ENCODE measurements at regions not wholly inside any gene's neighbourhood (a gene's known extent, or its start where the extent isn't known, plus 50 kb on each side); places are given as distances from the start of the nearest gene placed in this dataset.
A peak's percentile ranks its signal among the peaks of the same experiment; 100 is the strongest.

DNA sequence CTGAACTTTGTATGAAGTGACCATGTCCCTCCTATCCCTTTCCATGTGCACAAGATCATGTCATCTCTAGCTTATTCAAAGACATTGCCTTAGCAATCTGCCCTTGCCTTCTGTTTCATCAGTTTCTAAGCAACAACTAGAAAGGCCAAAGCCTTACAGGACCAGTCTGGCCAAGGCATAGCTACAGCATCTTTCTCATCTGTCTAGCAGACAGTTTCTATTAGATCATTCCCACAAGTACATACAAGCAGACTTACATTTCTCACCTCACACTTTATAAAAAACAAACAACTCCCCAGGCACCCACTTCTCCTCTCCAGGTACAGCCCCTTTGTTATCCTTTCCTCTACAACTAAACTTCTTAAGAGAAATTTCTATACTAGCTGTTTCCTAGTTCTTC lies 188.7 kb upstream of the AADAT start:
- TF ChIP-seq, protein P1, sequence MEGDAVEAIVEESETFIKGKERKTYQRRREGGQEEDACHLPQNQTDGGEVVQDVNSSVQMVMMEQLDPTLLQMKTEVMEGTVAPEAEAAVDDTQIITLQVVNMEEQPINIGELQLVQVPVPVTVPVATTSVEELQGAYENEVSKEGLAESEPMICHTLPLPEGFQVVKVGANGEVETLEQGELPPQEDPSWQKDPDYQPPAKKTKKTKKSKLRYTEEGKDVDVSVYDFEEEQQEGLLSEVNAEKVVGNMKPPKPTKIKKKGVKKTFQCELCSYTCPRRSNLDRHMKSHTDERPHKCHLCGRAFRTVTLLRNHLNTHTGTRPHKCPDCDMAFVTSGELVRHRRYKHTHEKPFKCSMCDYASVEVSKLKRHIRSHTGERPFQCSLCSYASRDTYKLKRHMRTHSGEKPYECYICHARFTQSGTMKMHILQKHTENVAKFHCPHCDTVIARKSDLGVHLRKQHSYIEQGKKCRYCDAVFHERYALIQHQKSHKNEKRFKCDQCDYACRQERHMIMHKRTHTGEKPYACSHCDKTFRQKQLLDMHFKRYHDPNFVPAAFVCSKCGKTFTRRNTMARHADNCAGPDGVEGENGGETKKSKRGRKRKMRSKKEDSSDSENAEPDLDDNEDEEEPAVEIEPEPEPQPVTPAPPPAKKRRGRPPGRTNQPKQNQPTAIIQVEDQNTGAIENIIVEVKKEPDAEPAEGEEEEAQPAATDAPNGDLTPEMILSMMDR (conservative IDR thresholded peaks at IDR 0.05; ENCODE audit: low read depth, low read length) = no peak
- DNase-seq (ENCODE audit: low read depth) = no peak

DNA sequence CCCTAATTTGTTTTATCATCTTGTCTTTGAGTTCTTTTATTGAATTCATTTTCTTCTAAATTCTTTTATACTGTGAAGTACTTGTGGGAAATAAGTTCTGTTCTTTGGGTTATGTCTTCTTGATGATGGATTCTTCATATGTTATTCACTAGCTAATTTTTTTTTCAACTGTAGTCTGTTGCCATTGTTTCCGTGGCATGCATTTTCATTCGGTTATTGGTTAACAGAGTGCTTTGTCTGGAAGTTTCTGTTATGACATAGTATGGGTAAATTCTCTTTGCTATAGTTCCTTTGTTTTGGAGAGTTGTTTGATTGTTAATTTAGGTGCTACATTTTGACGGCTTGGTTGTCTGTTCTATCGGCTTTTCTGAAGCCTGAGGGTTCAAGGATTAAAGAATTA lies 184.9 kb upstream of the AADAT start:
- no peak overlapping the region for H3K4me3 ChIP-seq (ENCODE audit: low read depth, low read length)
- TF ChIP-seq, protein P1 (conservative IDR thresholded peaks at IDR 0.05; ENCODE audit: low read depth, low read length) = no peak
- DNase-seq (ENCODE audit: low read depth) = no peak

More for the DNA sequence above, 188.7 kb upstream of the AADAT start:
- no peak overlapping the region for H3K4me3 ChIP-seq (ENCODE audit: low read depth, low read length)

DNA sequence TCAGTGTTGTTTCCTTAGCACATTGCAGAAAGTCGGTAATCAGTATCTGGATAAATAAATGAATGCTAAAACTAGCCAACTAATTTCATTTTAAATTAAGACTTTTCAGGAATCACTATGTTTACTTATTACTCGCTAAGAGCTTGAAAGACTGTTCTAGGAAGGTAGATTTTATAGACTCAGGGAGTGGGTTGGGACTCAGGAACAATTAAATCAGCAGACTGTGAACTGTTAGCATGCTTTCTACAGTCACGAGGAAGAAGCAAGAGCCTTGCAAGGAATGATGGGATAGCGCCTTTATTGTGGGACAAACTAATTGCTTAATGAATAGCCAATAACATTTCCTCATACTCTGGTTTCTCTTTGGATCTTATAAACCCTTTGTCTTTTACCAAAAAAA lies 183.2 kb upstream of the AADAT start:
- TF ChIP-seq, protein P1 (conservative IDR thresholded peaks at IDR 0.05; ENCODE audit: low read depth, low read length) = no peak
- DNase-seq (ENCODE audit: low read depth) = no peak
- no peak overlapping the region for H3K4me3 ChIP-seq (ENCODE audit: low read depth, low read length)

DNA sequence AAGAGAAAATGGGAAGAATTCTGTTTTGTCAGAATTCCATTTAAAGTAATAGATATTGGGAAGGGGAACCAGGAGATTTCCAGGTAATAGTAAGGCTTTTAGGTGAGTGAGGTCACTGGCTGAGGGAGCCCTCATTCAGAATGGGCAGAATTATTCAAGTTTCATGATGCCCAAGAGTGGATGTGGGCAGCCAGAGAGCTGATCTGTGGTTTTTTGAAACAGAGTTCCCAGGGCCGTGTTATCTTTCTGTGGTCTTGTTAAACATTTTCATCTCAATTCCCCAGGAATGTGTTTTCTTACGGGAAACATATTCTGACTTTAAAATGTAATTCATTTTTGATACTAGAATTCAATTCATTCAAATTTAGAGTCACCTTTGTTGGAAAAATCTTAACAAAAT lies 182.0 kb upstream of the AADAT start:
- peak; percentile 11 for DNase-seq (ENCODE audit: low read depth)
- TF ChIP-seq, protein P1 (conservative IDR thresholded peaks at IDR 0.05; ENCODE audit: low read depth, low read length) = no peak
- no peak overlapping the region for H3K4me3 ChIP-seq (ENCODE audit: low read depth, low read length)

DNA sequence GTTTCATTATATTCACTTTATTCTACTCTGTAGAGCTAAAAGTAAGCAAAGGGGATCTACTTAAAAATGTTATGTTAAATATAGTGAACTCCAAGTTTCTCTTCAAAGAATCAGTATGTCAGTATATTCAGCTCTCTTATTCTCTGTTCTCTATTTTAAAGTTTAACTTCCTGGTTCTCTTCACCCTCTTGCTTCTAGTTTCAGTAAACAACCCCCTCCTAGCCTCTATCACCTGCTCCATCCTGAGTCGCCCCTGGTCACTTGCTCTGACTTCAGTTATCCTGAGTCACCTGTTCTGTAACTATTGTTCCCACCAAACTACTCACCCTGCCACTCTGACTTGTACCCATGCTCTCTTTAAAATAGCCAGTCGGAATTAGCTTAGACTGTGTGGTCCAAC lies 180.9 kb upstream of the AADAT start:
- no peak for DNase-seq (ENCODE audit: low read depth)
- TF ChIP-seq, protein P1 (conservative IDR thresholded peaks at IDR 0.05; ENCODE audit: low read depth, low read length) = no peak

DNA sequence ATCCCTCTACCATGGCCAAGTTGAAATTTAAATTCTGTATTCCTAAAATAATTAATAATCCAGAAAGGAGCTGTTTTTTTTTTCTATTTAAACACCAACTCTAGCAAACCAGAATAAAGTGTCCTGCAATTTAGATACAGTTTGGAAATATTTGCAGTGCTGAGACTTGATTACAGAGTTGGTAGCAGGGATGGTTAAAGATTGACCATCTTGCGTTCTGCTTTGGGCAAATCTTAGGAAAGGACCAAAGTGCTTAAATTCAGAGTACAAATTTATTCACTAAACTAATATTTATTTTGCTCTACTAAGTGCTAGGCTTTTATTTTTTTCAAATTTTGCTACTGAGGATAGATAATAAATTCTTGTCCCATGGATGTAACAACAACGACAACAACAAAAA lies 180.2 kb upstream of the AADAT start:
- DNase-seq (ENCODE audit: low read depth) = no peak
- H3K4me3 ChIP-seq (ENCODE audit: low read depth, low read length) = no peak overlapping the region
- TF ChIP-seq, protein P1 (conservative IDR thresholded peaks at IDR 0.05; ENCODE audit: low read depth, low read length) = no peak

More for the DNA sequence above, 180.9 kb upstream of the AADAT start:
- H3K4me3 ChIP-seq (ENCODE audit: low read depth, low read length) = no peak overlapping the region

DNA sequence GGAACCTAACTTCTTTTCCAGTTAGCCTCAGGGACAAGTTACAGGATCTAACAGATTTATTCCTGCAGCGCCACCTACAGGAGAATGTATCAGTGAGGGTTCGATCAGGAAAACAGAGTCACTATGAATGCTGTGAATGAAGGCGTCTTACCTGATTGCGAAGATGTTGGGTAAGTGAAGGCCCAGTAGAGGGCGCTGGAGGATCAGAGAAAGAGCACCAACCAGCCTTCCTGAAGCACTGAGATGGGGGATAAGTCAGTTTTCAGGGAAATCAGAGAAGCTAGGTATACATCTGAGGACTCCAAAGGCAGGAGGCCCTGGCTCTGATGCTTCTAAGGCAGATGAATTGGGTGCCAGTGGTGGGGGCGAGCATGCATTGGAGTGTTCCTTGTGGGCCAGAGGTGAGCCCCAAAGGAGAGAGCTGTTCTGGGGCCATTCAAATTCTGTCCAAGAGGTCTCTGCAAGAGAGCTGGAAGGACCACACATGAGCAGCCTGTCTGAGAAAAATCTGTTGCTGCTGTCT lies 169.9 kb upstream of the AADAT start:
- TF ChIP-seq, protein P1 (conservative IDR thresholded peaks at IDR 0.05; ENCODE audit: low read depth, low read length) = peak; percentile 98
- peak; percentile 98 for DNase-seq (ENCODE audit: low read depth)

More for the DNA sequence above, 169.9 kb upstream of the AADAT start:
- no peak overlapping the region for H3K4me3 ChIP-seq (ENCODE audit: low read depth, low read length)
